ENCODE measurements at regions not wholly inside any gene's neighbourhood (a gene's known extent, or its start where the extent isn't known, plus 50 kb on each side); places are given as distances from the start of the nearest gene placed in this dataset.
"Not testable (repeated sequence)": the region's sequence is repeated elsewhere in the genome, so short reads cannot be mapped to it uniquely, and the experiment has no call there.

DNA sequence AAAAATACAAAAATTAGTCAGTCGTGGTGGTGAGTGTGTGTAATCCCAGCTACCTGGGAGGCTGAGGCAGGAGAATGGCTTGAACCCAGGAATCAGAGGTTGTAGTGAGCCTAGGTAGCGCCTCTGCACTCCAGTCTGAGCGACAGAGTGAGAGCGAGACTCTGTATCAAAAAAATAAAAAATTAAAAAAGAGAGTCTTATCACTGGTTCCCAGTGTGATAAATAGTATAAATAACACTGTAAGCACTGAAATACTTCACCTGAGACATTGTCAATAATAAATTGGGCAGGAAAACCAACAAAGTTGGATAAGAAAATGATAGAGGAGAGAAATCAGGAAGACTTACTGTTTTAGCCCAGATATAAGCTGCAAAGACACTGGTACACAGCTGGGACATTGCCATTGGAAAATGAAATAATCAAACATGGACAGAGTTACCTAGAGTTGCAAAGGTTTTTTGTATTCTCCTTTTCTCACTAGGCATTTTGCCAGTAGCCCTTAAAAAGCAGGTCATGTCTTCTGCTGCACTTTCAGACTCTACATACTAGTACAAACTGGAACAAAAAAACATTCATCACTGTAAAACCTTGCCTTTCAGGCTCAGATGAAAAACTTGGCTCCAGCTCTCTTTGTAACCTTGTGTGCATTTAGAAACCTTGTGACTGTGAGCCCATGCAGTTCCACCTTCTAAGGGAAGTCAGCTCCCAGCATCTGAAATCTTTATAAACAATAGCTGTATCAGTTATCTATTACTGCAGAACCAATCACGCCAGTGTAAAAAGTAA is 55.0 kb upstream of the PPP1R2C start:
- H3K36me3 Mint-ChIP-seq, result no peaks in the 10 kb centered on the region
- H3K4me1 Mint-ChIP-seq, result peaks cover 7% of the 10 kb centered on the region
- no peaks in the 10 kb centered on the region for H3K27me3 Mint-ChIP-seq
- H3K9me3 Mint-ChIP-seq, result no peaks in the 10 kb centered on the region
- no peak overlapping the region for H3K27ac Mint-ChIP-seq
- no peak for ATAC-seq
- H3K4me3 Mint-ChIP-seq, result no peak overlapping the region

- not testable (repeated sequence) for H3K27me3 Mint-ChIP-seq, H3K36me3 Mint-ChIP-seq, H3K27ac Mint-ChIP-seq, H3K4me3 Mint-ChIP-seq, H3K4me1 Mint-ChIP-seq, ATAC-seq, H3K9me3 Mint-ChIP-seq
These were observed 55.6 kb upstream of the PPP1R2C start for GRCh38 chrX:42833550-42833940.

DNA sequence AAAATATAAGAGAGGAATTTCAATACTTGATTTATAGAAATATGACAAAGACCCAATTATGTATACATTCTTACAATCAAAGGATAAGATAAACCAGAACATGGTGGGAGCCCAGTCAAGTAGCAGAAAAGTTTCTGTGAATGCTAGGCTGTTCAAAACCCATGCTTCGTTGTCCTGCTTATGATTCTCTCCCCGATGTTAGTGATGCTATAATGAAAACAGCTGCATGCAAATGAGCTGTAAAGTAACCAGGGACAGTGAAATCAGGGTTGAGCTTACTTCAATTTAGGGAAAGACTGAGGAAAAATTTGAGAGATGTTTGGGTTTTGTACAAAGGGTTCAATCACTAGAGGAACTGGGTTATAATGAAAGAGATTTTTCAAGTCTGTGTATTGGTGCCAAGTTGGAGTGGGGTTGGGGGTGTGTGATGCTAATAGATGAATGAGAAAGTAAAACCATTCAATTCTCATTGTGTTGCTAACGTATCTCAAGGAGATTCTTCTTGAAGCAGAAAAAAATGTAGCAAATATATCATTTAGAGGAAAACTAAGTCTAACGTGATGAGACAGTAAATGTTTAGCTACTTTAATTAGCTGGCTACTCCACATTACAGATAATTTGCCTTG is 59.3 kb upstream of the PPP1R2C start:
- ATAC-seq, result no peak
- peaks cover 12% of the 10 kb centered on the region for H3K4me1 Mint-ChIP-seq
- no peaks in the 10 kb centered on the region for H3K27me3 Mint-ChIP-seq
- no peaks in the 10 kb centered on the region for H3K9me3 Mint-ChIP-seq
- no peak overlapping the region for H3K27ac Mint-ChIP-seq
- H3K36me3 Mint-ChIP-seq, result no peaks in the 10 kb centered on the region
- peak overlapping the region; percentile 31 for H3K4me3 Mint-ChIP-seq

DNA sequence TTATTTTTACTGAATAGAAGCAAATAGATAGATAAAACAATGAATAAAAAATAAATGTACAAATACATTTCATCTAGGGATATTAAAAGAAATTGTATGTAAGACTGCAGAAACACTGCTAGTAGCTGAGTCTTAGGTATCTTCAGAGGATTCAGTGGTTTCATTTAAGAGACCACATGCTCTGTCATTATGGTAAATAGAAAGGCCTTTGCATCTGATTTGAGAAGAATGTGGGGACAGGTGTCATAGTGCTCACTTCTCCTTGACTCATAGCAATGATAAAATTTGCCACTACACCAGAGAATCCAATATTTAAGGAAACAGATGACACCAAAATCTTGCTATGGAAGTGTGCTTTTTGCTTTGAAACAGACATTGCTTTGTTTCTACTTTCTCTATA is 59.8 kb upstream of the PPP1R2C start:
- Mint-ChIP-seq H3K27me3 (no peaks in the 10 kb centered on the region), H3K36me3 (no peaks in the 10 kb centered on the region), H3K4me3 (no peak overlapping the region), H3K27ac (no peak overlapping the region), H3K4me1 (peaks cover 12% of the 10 kb centered on the region), H3K9me3 (no peaks in the 10 kb centered on the region)
- ATAC-seq, result peak; percentile 57

GRCh38 chrX:42839632-42840031 is 61.7 kb upstream of the PPP1R2C start:
- Mint-ChIP-seq H3K36me3 (no peaks in the 10 kb centered on the region), H3K27me3 (no peaks in the 10 kb centered on the region), H3K27ac (no peak overlapping the region), H3K9me3 (peaks cover under 1% of the 10 kb centered on the region), H3K4me3 (no peak overlapping the region), H3K4me1 (peaks cover 12% of the 10 kb centered on the region)
- no peak for ATAC-seq

GRCh38 chrX:42846741-42847140 is 68.8 kb upstream of the PPP1R2C start:
- Mint-ChIP-seq H3K9me3 (peaks cover 14% of the 10 kb centered on the region), H3K4me1 (no peaks in the 10 kb centered on the region), H3K27ac (no peak overlapping the region), H3K27me3 (no peaks in the 10 kb centered on the region), H3K4me3 (no peak overlapping the region), H3K36me3 (peaks cover 13% of the 10 kb centered on the region)
- no peak for ATAC-seq

DNA sequence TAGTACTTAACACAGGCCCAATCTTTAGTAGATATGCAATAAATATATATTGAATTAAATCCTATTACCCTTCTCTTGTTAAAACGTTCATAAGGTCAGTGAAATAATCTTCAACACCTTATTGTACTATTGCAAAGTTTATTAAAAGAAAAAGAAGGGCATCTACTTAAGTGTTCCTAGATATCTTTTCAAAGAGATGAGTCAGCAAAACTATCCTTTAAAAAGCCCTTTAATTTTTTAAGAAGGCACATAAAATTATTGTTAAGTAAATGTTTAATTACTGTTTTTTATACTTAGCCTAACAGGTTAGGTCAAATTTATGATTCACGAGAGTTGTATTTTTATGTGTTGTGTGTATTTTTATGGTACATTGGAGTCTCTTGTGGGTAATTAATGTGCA is 77.3 kb upstream of the PPP1R2C start:
- ATAC-seq, result no peak
- no peaks in the 10 kb centered on the region for H3K4me1 Mint-ChIP-seq

GRCh38 chrX:42857766-42858165 is 79.8 kb upstream of the PPP1R2C start:
- H3K9me3 Mint-ChIP-seq, result peaks cover 5% of the 10 kb centered on the region
- no peak for ATAC-seq
- no peaks in the 10 kb centered on the region for H3K36me3 Mint-ChIP-seq
- no peak overlapping the region for H3K4me3 Mint-ChIP-seq
- H3K27ac Mint-ChIP-seq, result no peak overlapping the region
- H3K27me3 Mint-ChIP-seq, result no peaks in the 10 kb centered on the region
- no peaks in the 10 kb centered on the region for H3K4me1 Mint-ChIP-seq

More for the DNA sequence above, 77.3 kb upstream of the PPP1R2C start:
- Mint-ChIP-seq H3K4me3 (no peak overlapping the region), H3K9me3 (peaks cover 7% of the 10 kb centered on the region), H3K27ac (no peak overlapping the region), H3K27me3 (no peaks in the 10 kb centered on the region), H3K36me3 (no peaks in the 10 kb centered on the region)

- H3K4me3 Mint-ChIP-seq, result no peak overlapping the region
- no peak for ATAC-seq
- H3K9me3 Mint-ChIP-seq, result no peaks in the 10 kb centered on the region
- H3K27me3 Mint-ChIP-seq, result no peaks in the 10 kb centered on the region
- peaks cover 20% of the 10 kb centered on the region for H3K4me1 Mint-ChIP-seq
- H3K27ac Mint-ChIP-seq, result peak overlapping the region; percentile 68
- H3K36me3 Mint-ChIP-seq, result no peaks in the 10 kb centered on the region
These were observed 91.0 kb upstream of the PPP1R2C start for GRCh38 chrX:42869011-42869410.

DNA sequence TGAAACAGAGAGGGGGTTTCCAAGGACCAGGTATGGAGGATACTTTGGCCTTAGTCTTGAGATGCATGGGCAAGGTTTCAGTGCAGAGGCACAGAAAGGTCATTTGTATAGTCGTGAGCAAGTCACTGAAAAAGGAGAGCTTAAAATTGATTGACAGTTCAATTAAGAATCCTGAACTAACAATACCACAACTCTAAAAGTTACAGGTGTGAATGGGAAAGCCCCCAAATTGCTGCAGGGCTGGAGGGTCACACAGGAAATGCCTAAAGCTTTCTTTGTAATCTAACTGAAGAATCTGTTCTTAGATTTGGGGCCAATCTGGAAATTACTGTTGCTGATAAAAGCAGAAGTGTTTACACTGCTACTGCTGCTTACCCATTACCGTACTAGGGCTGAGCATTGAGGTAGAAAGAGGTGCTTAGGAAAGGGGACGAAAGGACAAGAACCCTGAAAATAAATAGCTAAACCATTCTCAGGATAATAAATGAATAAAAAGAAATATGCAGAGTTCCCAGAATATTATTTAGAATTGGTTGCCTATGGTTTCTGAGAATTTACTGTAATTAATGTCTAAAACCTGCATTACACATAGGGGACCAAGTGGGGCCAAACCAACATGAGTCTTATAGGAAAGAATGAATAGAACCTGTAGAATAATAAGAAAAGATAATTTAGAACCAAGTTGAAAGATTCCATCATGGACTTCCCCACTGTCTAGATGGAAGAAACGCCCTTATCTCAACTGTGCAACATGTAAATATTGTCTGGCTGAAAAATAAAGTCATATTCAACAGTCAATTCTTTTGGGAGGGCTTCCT is 91.9 kb upstream of the PPP1R2C start:
- Mint-ChIP-seq H3K4me3 (no peak overlapping the region), H3K27me3 (no peaks in the 10 kb centered on the region), H3K27ac (peak overlapping the region; percentile 68), H3K4me1 (peaks cover 20% of the 10 kb centered on the region), H3K9me3 (no peaks in the 10 kb centered on the region), H3K36me3 (no peaks in the 10 kb centered on the region)
- ATAC-seq, result peak; percentile 93

GRCh38 chrX:42886519-42886918 is 108.6 kb upstream of the PPP1R2C start:
- Mint-ChIP-seq H3K4me3 (no peak overlapping the region), H3K27ac (no peak overlapping the region), H3K36me3 (no peaks in the 10 kb centered on the region), H3K27me3 (no peaks in the 10 kb centered on the region), H3K4me1 (no peaks in the 10 kb centered on the region), H3K9me3 (no peaks in the 10 kb centered on the region)
- ATAC-seq, result no peak

DNA sequence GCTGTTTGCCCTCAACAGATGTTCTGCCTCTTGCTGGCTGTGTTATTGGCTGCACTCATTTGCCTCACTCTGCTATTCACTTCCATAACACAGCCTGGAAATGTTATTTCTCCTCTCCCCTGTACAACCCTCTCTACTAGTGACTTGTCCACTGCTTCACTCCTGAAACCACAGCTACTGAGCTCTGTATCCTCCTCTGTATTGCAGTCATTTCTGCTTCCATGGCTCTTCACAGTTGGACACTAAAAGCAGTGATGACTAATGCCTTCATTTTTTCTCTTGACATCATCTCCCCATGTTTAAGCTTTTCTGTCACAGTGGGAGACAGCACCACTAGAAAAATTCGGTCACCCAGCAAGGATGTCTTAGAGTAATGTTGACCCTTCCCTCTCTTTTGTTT is 123.0 kb upstream of the PPP1R2C start:
- Mint-ChIP-seq H3K9me3 (no peaks in the 10 kb centered on the region), H3K36me3 (no peaks in the 10 kb centered on the region), H3K27ac (no peak overlapping the region), H3K4me1 (peaks cover 14% of the 10 kb centered on the region), H3K4me3 (no peak overlapping the region), H3K27me3 (no peaks in the 10 kb centered on the region)
- no peak for ATAC-seq

DNA sequence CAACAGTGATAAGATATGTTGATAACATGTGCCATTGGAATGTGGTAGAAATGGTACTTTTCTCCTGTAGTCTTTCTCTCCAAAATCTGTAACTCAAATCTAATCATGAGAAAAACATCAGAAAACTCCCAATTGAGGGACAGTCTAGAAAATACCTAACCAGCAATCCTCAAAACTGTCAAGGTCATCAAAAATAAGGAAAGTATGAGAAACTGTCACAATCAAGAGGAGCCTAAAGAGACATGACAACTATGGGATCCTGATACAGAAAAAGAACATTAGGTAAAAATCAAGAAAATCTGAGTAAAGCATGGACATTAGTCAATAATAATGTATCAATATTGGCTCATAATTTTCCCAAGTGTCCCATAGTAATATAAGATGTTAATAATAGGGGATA is 124.5 kb upstream of the PPP1R2C start:
- Mint-ChIP-seq H3K27me3 (no peaks in the 10 kb centered on the region), H3K4me3 (no peak overlapping the region), H3K4me1 (peaks cover 14% of the 10 kb centered on the region), H3K27ac (no peak overlapping the region), H3K36me3 (no peaks in the 10 kb centered on the region), H3K9me3 (no peaks in the 10 kb centered on the region)
- no peak for ATAC-seq

DNA sequence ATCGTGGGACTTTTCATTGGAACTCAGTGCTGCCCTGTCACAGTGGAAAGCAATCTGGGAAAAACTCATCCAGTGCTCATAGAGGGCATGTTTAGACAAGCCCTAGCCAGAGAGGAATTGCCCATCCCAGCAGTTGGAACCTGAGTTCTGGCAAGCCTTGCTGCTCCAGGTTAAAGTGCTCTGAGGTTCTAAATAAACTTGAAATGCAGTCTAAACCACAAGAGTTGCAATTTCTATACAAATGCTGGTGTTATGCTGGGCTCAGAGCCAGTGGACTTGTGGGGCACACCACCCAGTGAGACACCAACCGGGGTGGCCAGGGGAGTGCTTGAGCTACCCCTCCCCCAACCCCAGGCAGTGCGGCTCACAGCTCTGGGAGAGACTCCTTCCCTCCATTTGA is 142.8 kb upstream of the PPP1R2C start:
- Mint-ChIP-seq H3K27ac (no peak overlapping the region), H3K36me3 (peaks cover 27% of the 10 kb centered on the region), H3K4me3 (no peak overlapping the region), H3K9me3 (peaks cover 12% of the 10 kb centered on the region), H3K27me3 (no peaks in the 10 kb centered on the region), H3K4me1 (no peaks in the 10 kb centered on the region)
- ATAC-seq, result no peak

GRCh38 chrX:42930071-42930470 is 152.1 kb upstream of the PPP1R2C start:
- Mint-ChIP-seq H3K9me3 (peaks cover 6% of the 10 kb centered on the region), H3K4me3 (no peak overlapping the region), H3K36me3 (no peaks in the 10 kb centered on the region), H3K4me1 (peaks cover 18% of the 10 kb centered on the region), H3K27me3 (no peaks in the 10 kb centered on the region), H3K27ac (no peak overlapping the region)
- no peak for ATAC-seq

Measured in stimulated activated memory B cell treated with anti-CD40 and anti-IgM and Interleukin-4, amounts not matched to agents 10 μg/mL and 1 μg/mL and 100 μg/mL, for 72 hours (primary cell).